ENCODE measurements at regions not wholly inside any gene's neighbourhood (a gene's known extent, or its start where the extent isn't known, plus 50 kb on each side); places are given as distances from the start of the nearest gene placed in this dataset.
A peak's percentile ranks its signal among the peaks of the same experiment; 100 is the strongest.

GRCh38 chr10:129030996-129031843, 435.8 kb upstream of the MGMT start:
- RAD21 ChIA-PET (ENCODE audit: low non-redundant PET in 1 of 2, low total read pairs in 2 of 2, uncharacterized antibody in 2 of 2, unreplicated experiment in 2 of 2): no interaction called here
- BruUV-seq (replicated peaks): no TSS peak
- TF ChIP-seq POLR2AphosphoS5 (IDR thresholded peaks at IDR 0.05; ENCODE audit: low read depth, low read length) (no peak), SIN3A (IDR thresholded peaks at IDR 0.05; ENCODE audit: low read depth) (no peak), SRF (IDR thresholded peaks at IDR 0.05; ENCODE audit: low read depth) (no peak), CTCF (IDR thresholded peaks at IDR 0.05 in 2 of 3, conservative IDR thresholded peaks at IDR 0.05 in 1 of 3; ENCODE audit: borderline replicate concordance in 1 of 3, insufficient read depth in 1 of 3, low read depth in 2 of 3, low read length in 2 of 3) (peak; percentile 45 to 96 (median 83); a peak in 5 of 6 replicates), RAD21 (IDR thresholded peaks at IDR 0.05; ENCODE audit: low read depth) (peak; percentile 85), YY1 (IDR thresholded peaks at IDR 0.05; ENCODE audit: extremely low read depth, insufficient replicate concordance, low read depth, low read length) (no peak), MAX (IDR thresholded peaks at IDR 0.05) (no peak)
- no peak overlapping the region for H3K4me3 ChIP-seq (replicated peaks in 1 of 2; ENCODE audit: low read depth in 1 of 2, low read length in 2 of 2)
- no peak overlapping the region for H3K9ac ChIP-seq (ENCODE audit: low read length)
- intact Hi-C loops (cut with micrococcal nuclease): loop anchor here (1.0 to 5.0 kb wide), 3 partner anchors 301 to 1016 kb away; no protein-coding TSS in a partner anchor
- no peak overlapping the region for H3K27ac ChIP-seq (ENCODE audit: low read depth, low read length)
- no peaks in the 10 kb centered on the region; a peak in 1 of 4 replicates for H3K9me3 ChIP-seq (ENCODE audit: control insufficient read depth in 1 of 2, insufficient read depth in 1 of 2, low read depth in 1 of 2, low read length in 2 of 2)
- no peaks in the 10 kb centered on the region for H4K20me1 ChIP-seq (ENCODE audit: insufficient read depth)
- POLR2A ChIA-PET: no interaction called here
- no peak overlapping the region for H2AFZ ChIP-seq (ENCODE audit: low read depth, low read length, poor library complexity, severe bottlenecking)
- CTCF ChIA-PET: no interaction called here
- ATAC-seq (peak; percentile 94), DNase-seq (ENCODE audit: low read depth, low spot score) (no peak)
- no peaks in the 10 kb centered on the region for H3K36me3 ChIP-seq (ENCODE audit: control insufficient read depth in 1 of 2, insufficient read depth in 2 of 2, low read length in 2 of 2)
- H3K9me2 ChIP-seq (ENCODE audit: insufficient read depth): no peaks in the 10 kb centered on the region
- no peaks in the 10 kb centered on the region for H3K79me2 ChIP-seq (ENCODE audit: insufficient read depth, low read length)
- H3K27me3 ChIP-seq (ENCODE audit: insufficient read depth, low read length): no peaks in the 10 kb centered on the region; the same call in 1 of the 2 replicates
- H3K4me2 ChIP-seq (ENCODE audit: low read length): no peak overlapping the region
- no peaks in the 10 kb centered on the region for H3K4me1 ChIP-seq (ENCODE audit: control insufficient read depth in 1 of 2, insufficient read depth in 2 of 2, low read length in 2 of 2)
